GM23338 (cell line): ENCODE measurements at regions not wholly inside any gene's neighbourhood (a gene's known extent, or its start where the extent isn't known, plus 50 kb on each side); places are given as distances from the start of the nearest gene placed in this dataset.

Source experiments
- ATAC-seq: fragments of 200-7000 bp; cut with Tn5 transposase; 3 replicates; pipeline ENCODE4 v1.9.1; 2020
- DNase-seq: peaks from one replicate; pipeline ENCODE4 v3.0.0-alpha.2; 2015; ENCODE audit warnings: low spot score
- H2AFZ ChIP-seq: fragments of 200-600 bp; sonication (generic); 2 replicates; pipeline ENCODE4 v1.8.0; 2016; ENCODE audit warnings: antibody characterized with exemption, mild to moderate bottlenecking, moderate library complexity
- H3F3A ChIP-seq: fragments of 200-600 bp; sonication (generic); replicated peaks from 2 replicates; pipeline ENCODE4 v1.8.0; 2017; ENCODE audit warnings: antibody characterized with exemption, mixed run types, low read depth
- H3K27ac ChIP-seq: fragments of 200-600 bp; sonication (generic); 2 replicates; pipeline ENCODE4 v1.6.1; 2016; ENCODE audit warnings: low read depth
- H3K27me3 ChIP-seq: fragments of 200-600 bp; sonication (generic); 2 replicates; pipeline ENCODE4 v1.8.0; 2016; ENCODE audit warnings: mild to moderate bottlenecking, mixed run types, moderate library complexity; ENCODE audit not compliant: insufficient read depth
- H3K36me3 ChIP-seq: fragments of 200-600 bp; sonication (generic); 2 replicates; pipeline ENCODE4 v1.8.0; 2016; ENCODE audit warnings: mild to moderate bottlenecking; ENCODE audit not compliant: insufficient read depth
- H3K4me1 ChIP-seq: fragments of 200-600 bp; sonication (generic); 2 replicates; pipeline ENCODE4 v1.8.0; 2016; ENCODE audit warnings: mild to moderate bottlenecking, moderate library complexity; ENCODE audit not compliant: insufficient read depth
- H3K4me2 ChIP-seq: fragments of 200-600 bp; sonication (generic); 2 replicates; pipeline ENCODE4 v1.7.1; 2017; ENCODE audit warnings: mixed run types
- H3K4me3 ChIP-seq: fragments of 200-600 bp; sonication (generic); 2 replicates; pipeline ENCODE4 v1.6.1; 2016; ENCODE audit warnings: mixed run types
- H3K79me2 ChIP-seq: fragments of 200-600 bp; sonication (generic); replicated peaks from 2 replicates; pipeline ENCODE4 v1.8.0; 2017; ENCODE audit warnings: mild to moderate bottlenecking; ENCODE audit not compliant: insufficient read depth
- H3K9me2 ChIP-seq: fragments of 200-600 bp; sonication (generic); 2 replicates; pipeline ENCODE4 v1.8.0; 2017; ENCODE audit not compliant: insufficient read depth
- H4K20me1 ChIP-seq: fragments of 200-600 bp; sonication (generic); replicated peaks from 2 replicates; pipeline ENCODE4 v1.8.0; 2017; ENCODE audit warnings: mild to moderate bottlenecking; ENCODE audit not compliant: insufficient read depth
- H3K27ac Mint-ChIP-seq: 2 replicates; pipeline ENCODE4 v1.8.0; 2020; ENCODE audit warnings: inconsistent platforms, mild to moderate bottlenecking, moderate library complexity, mixed read lengths
- H3K27me3 Mint-ChIP-seq: 3 replicates; pipeline ENCODE4 v1.8.0; 2022; ENCODE audit warnings: low read depth, mild to moderate bottlenecking, moderate library complexity, mixed read lengths, inconsistent platforms; ENCODE audit not compliant: insufficient read depth, poor library complexity
- H3K36me3 Mint-ChIP-seq: 3 replicates; pipeline ENCODE4 v1.8.0; 2021; ENCODE audit warnings: low read depth, mild to moderate bottlenecking, inconsistent platforms, moderate library complexity, mixed read lengths
- H3K4me1 Mint-ChIP-seq: 3 replicates; pipeline ENCODE4 v1.8.0; 2020; ENCODE audit warnings: mild to moderate bottlenecking, inconsistent platforms, mixed read lengths
- H3K4me3 Mint-ChIP-seq: 3 replicates; pipeline ENCODE4 v1.8.0; 2021; ENCODE audit warnings: moderate library complexity, mild to moderate bottlenecking, inconsistent platforms, mixed read lengths
- H3K9me3 Mint-ChIP-seq: 3 replicates; pipeline ENCODE4 v1.8.0; 2020; ENCODE audit warnings: moderate library complexity, mild to moderate bottlenecking, inconsistent platforms, mixed read lengths
- CREB1 ChIP-seq: fragments of 250-450 bp; sonication (Bioruptor Pico); IDR thresholded peaks from 2 replicates; pipeline ENCODE4 v1.5.0; 2020; ENCODE audit warnings: low read depth, mild to moderate bottlenecking, moderate library complexity
- CTCF ChIP-seq, 2 experiments: fragments of 200-600 bp in 1 of 2; sonication (generic) in 1 of 2; conservative IDR thresholded peaks; 2 replicates each; pipeline versions ENCODE4 v1.5.1 to v1.6.1; 2016 to 2017; ENCODE audit warnings: antibody characterized with exemption in 2 of 2, low read depth in 2 of 2, mild to moderate bottlenecking in 2 of 2, moderate library complexity in 1 of 2
- ETS1 ChIP-seq: IDR thresholded peaks from 2 replicates; pipeline ENCODE4 v1.6.1; 2016; ENCODE audit warnings: antibody characterized with exemption
- EZH2 ChIP-seq: fragments of 200-600 bp; sonication (generic); IDR thresholded peaks from one replicate; pipeline ENCODE4 v1.8.0; 2017; ENCODE audit warnings: antibody characterized with exemption, mild to moderate bottlenecking, low read depth; ENCODE audit not compliant: unreplicated experiment
- EZH2phosphoT487 ChIP-seq: fragments of 200-600 bp; sonication (generic); IDR thresholded peaks from one replicate; pipeline ENCODE4 v1.8.1; 2018; ENCODE audit warnings: antibody characterized with exemption; ENCODE audit not compliant: unreplicated experiment
- JUNB ChIP-seq: IDR thresholded peaks from one replicate; pipeline ENCODE4 v1.6.1; 2016; ENCODE audit warnings: antibody characterized with exemption; ENCODE audit not compliant: unreplicated experiment
- NANOG ChIP-seq: IDR thresholded peaks from 2 replicates; pipeline ENCODE4 v1.6.1; 2016; ENCODE audit warnings: antibody characterized with exemption, borderline replicate concordance
- STAT1 ChIP-seq: IDR thresholded peaks from one replicate; pipeline ENCODE4 v1.6.1; 2016; ENCODE audit warnings: antibody characterized with exemption; ENCODE audit not compliant: unreplicated experiment
- ZNF114 ChIP-seq: fragments of 250-450 bp; sonication (Bioruptor Pico); IDR thresholded peaks from 2 replicates; pipeline ENCODE4 v1.5.0; 2020; ENCODE audit warnings: mild to moderate bottlenecking, moderate library complexity
- ZNF462 ChIP-seq: fragments of 250-450 bp; sonication (Bioruptor Pico); IDR thresholded peaks from 2 replicates; pipeline ENCODE4 v1.5.0; 2020; ENCODE audit warnings: mild to moderate bottlenecking, moderate library complexity

- TF ChIP-seq CTCF (conservative IDR thresholded peaks at IDR 0.05; ENCODE audit: low read depth in 2 of 2): no peak
- TF ChIP-seq EZH2: no peak
- TF ChIP-seq NANOG: no peak
Observed at GRCh38 chr1:105326886-105327285, 1577.2 kb downstream of the AMY1C start (continued).

GRCh38 chr1:105337420-105337819 lies 1587.7 kb downstream of the AMY1C start:
- H3K27ac Mint-ChIP-seq: no peak overlapping the region
- ATAC-seq: no peak
- no peaks in the 10 kb centered on the region for H3F3A ChIP-seq

More at GRCh38 chr1:105337420-105337819, 1587.7 kb downstream of the AMY1C start:
- H3K4me3 Mint-ChIP-seq: no peak overlapping the region
- H3K36me3 Mint-ChIP-seq: no peaks in the 10 kb centered on the region
- H3K9me2 ChIP-seq: no peaks in the 10 kb centered on the region
- H3K27me3 Mint-ChIP-seq: no peaks in the 10 kb centered on the region
- H3K79me2 ChIP-seq: no peaks in the 10 kb centered on the region
- no peak overlapping the region for H3K27ac ChIP-seq
- H3K4me2 ChIP-seq: no peak overlapping the region
- H3K9me3 Mint-ChIP-seq: no peaks in the 10 kb centered on the region
- no peaks in the 10 kb centered on the region for H3K4me1 Mint-ChIP-seq
- H4K20me1 ChIP-seq: no peaks in the 10 kb centered on the region
- H3K4me1 ChIP-seq: no peaks in the 10 kb centered on the region
- DNase-seq: no peak
- H3K27me3 ChIP-seq: no peaks in the 10 kb centered on the region
- H3K4me3 ChIP-seq: no peak overlapping the region
- H3K36me3 ChIP-seq: no peaks in the 10 kb centered on the region
- H2AFZ ChIP-seq: no peak overlapping the region
- TF ChIP-seq CREB1 (CRISPR knock-in tag): no peak
- no peak for TF ChIP-seq ZNF114 (CRISPR knock-in tag)
- no peak for TF ChIP-seq ETS1
- no peak for TF ChIP-seq STAT1
- TF ChIP-seq EZH2phosphoT487: no peak
- TF ChIP-seq JUNB: no peak
- TF ChIP-seq NANOG: no peak
- no peak for TF ChIP-seq ZNF462 (CRISPR knock-in tag)
